Frontal cortex (tissue), 3 donors: ENCODE measurements at regions not wholly inside any gene's neighbourhood (a gene's known extent, or its start where the extent isn't known, plus 50 kb on each side); places are given as distances from the start of the nearest gene placed in this dataset.
"Not testable (repeated sequence)": the region's sequence is repeated elsewhere in the genome, so short reads cannot be mapped to it uniquely, and the experiment has no call there.

ENCODE experiments used
- DNase-seq, 2 donors: peaks; one replicate each; pipeline ENCODE4 v3.0.0; 2012; ENCODE audit warnings: low spot score in 2 of 2
- FAIRE-seq: peaks from 2 replicates; lab custom pipeline; 2012; peaks lifted over from hg19 to GRCh38; lab: Jason Lieb, UNC
- donor health status: control.
- donor health status: control.
- donor health status: control.

DNA sequence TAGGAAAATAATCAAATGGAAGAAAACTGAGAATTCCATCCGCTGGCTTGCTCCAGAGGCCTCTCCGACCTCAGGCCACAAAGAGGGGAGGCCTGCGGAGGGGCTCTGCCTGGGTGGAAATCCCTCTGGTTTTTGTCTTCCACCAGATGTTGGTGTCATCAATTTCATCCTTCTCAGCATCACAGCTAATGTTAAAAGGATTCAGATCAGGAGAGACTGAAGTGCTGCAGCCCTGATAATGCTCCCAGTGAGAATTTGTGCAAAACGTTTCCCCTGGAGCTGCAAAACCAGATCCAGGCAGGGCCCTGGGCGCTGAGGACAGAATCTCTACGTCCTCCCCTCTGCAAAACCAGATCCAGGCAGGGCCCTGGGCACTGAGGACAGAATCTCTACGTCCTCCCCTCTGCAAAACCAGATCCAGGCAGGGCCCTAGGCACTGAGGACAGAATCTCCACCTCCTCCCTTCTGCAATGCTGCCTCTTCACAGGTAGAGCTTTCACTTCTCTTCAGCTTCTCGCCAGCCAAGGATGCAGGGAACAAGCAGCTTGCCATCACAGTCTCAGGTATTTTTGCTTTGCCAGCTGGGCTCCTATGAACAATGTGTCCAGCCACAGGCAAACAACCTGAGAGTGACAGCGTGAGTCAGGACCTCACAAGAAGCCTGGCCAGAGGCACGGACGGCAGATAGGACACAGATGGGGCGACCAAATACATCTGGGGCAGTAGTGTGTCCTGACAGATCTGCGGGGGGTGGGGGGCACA, 81.2 kb downstream of the TMEM18 start:
- FAIRE-seq = no peak
- DNase-seq = no peak

DNA sequence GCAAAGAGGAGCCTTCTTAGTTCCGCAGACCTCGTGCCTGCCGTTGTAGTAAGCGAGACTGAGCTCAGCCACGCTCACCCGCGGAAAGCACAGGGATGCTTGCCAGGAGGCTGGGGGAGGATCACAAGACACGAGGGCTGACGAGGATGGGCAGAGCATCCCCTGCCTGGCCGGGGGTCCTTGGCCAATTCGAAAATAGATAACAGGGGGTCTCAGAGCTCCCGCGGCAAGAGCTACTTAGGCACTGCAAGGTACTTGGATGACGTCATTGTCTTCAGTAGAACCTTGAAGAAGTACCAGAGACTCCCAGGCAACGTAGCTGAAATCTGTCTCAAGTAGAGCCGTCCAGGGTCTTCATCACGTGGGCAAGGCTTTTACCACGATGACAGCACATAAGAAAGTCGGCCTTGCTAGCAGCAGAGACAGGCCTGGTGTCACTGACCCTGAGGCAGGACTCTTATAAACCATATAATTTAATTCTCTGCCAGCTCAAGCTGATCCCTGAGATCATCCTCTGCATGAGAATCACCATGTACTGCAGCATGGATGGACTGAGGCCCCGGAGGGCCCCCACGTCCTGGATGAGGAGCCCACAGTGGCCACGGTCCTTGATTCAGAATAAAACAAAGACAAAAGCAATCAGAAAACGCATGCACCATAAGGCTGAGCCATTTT, 81.9 kb downstream of the TMEM18 start:
- no peak for DNase-seq
- no peak for FAIRE-seq

DNA sequence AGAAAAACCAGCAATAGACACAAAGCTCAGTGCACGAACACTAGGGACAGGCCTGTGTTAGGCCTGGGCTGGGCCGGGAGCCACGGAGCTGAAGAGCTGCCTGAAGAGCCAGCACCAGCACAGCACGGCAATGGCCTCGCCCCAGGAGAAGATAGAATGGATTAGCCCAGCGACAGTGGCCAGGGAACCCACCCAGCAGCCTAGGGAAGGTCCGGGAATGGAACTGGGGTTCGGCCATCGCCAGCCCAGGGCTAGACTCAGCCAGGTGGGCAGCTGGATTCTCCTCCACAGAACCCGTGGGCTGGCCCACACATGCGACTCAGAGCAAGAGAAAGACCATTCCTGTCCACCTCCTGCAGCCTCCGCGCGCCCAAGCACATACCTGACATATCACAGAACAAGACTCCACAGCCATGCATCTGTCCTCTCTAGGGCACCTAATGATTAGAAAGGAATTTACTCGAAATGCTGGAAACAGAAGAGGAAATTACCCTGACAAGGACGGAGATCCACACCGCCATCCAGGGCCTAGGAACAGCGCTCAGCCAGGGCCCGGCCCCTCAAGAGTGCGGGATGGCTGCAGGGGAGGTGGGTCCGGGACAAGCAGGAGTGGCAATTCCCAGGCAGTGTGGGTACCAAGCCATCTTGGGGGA, 82.8 kb downstream of the TMEM18 start:
- FAIRE-seq (no peak), DNase-seq (no peak)

DNA sequence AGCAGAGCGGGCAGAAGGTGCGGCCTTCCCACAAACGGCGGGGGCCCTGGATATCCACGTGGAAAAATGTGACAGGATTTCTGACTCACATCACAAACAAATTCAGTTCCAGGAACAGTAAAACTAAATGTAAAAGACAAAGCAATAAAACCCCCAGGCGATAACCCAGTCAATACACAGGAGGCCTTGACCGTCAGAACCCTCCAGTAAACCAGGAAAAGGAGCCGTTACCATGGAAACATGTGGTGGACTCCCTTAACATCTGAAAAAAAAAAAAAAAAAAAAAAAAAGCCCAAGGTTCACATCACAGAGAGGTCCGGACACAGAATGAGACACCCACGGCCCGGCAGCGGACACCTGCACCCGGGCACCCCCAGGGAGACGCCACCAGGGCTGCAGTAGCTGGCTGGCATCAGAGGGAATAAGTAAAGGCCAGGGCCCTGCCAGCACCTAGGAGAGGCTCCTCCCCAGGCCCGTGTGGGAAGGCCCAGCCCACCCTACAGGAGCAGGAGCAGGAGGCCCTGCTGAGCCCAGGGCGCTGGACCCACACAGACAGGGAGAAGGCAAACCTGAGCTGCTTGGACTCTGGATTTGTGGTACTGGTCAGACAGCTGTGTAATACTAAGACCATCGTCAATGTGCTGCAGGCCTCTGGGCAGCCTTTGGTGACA, 83.7 kb downstream of the TMEM18 start:
- no peak for FAIRE-seq
- no peak for DNase-seq

DNA sequence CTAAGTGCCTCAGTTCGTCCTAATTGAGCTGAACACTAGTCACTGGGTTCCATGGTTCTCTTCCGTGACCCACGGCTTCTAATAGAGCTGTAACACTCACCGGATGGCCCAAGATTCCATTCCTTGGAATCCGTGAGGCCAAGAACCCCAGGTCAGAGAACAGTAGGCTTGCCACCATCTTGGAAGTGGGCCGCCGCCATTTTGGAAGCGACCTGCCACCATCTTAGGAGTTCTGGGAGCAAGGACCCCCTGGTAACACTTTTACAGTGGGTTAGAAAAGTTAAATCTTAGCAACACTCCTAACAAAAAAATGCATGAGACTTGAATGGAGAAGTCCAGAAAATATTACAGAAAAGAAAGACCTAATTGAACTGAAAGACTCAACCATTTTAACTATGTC, 84.5 kb downstream of the TMEM18 start:
- DNase-seq (no peak), FAIRE-seq (no peak)

DNA sequence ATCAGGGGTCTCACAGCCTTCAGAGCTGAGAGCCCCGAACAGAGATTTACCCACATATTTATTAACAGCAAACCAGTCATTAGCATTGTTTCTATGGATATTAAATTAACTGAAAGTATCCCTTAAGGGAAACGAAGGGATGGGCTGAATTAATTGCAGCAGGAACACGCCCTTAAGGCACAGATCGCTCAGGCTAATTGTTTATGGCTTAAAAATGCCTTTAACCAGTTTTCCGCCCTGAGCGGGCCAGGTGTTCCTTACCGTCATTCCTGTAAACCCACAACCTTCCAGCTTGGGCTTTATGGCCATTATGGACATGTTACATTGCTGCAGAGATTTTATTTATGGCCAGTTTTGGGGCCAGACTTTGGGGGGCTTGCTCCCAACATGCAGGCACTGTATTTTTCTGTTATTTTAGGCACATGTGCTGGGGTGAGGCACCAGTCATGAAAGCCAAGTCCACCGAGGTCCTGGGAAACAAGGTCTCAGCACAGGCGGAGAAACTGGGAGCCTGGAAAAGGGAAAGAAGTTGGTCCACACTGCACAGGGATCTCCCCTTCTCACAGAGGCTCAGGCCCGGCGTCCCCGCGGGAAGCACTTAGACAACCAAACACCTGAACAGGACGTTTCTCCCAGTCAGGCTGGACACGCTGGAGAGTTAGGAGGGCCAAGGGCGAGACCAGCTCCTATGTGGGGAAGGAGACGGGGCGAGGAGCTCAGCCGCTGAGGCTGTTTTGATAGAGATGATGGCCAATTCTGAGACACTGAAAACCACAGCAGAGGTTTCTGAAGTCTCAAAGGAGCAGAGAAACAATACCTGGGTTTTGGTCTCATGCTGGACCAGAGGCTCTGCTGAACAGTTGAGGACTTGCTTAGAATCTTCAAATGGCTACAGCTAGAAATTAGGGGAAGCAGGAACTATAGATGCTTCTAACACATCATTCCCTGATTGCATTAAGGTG, 86.7 kb downstream of the TMEM18 start:
- DNase-seq = no peak
- FAIRE-seq = no peak

DNA sequence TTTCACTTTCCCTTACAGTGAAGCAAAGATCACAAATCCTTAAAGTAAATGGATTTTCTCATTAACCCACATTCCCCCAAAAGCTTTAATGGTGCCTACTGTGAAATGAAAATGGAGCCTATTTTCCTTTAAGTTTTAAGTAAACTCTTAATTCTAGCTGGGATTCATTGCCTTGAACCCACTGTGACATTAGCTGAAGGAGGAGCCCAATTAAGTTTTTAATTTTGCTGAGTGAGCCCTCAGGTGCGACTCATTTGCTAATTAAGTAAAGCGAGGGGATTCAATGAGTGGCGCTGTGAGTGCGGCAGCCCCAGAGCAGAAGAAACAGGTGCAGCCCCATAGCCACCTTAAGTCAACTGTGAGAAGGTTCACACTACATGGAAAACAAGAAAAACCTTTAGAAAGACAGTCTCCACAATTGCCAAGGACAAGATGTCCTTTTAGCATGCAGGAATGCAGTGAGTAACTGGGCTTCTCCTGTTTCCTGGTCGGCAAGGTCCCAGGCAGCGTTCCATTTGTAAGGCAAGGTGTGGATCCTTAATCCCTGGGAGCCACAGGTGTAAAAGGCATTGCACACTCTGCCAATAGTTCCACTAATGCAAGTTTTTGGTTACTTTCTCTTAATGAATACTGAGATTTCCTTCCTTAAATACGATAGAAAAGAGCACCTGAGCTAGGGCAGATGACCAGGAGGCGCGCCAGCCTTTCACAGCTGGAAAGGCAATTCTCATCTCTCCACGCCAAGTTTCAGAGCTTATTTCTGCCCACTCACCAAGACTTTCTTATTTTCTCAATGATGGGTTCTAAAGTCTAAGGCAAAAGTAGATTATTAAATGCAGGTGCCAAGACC, 87.7 kb downstream of the TMEM18 start:
- no peak for DNase-seq

DNA sequence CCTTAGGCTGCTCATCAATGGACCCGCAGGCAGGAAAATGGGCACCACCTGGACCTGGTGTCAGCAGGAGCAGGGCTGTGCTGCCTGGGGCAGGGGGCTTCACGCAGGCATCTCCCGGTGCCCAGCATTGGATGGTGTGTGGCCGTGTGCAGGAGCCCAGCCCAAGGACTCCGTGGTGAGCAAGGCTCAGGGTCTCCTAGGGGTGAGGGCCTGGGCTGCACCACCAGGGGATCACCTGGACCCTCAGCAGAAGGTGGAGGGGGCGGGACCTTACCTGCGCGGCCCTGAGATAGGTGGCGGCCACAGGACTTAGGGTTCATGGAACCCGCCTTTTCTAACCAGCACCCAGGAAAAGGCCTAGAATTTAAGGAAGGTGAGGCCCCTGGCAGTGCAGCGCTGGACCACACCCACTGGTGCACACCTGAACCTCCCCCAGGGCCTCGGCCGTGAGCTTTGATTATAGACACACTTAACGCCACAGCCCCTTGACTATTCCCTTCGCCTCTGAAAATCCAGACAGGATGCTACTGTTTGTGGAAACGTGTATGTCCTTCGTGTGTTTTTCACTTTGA, 89.0 kb downstream of the TMEM18 start:
- no peak for FAIRE-seq
- DNase-seq = no peak

More for the DNA sequence above, 87.7 kb downstream of the TMEM18 start:
- no peak for FAIRE-seq

DNA sequence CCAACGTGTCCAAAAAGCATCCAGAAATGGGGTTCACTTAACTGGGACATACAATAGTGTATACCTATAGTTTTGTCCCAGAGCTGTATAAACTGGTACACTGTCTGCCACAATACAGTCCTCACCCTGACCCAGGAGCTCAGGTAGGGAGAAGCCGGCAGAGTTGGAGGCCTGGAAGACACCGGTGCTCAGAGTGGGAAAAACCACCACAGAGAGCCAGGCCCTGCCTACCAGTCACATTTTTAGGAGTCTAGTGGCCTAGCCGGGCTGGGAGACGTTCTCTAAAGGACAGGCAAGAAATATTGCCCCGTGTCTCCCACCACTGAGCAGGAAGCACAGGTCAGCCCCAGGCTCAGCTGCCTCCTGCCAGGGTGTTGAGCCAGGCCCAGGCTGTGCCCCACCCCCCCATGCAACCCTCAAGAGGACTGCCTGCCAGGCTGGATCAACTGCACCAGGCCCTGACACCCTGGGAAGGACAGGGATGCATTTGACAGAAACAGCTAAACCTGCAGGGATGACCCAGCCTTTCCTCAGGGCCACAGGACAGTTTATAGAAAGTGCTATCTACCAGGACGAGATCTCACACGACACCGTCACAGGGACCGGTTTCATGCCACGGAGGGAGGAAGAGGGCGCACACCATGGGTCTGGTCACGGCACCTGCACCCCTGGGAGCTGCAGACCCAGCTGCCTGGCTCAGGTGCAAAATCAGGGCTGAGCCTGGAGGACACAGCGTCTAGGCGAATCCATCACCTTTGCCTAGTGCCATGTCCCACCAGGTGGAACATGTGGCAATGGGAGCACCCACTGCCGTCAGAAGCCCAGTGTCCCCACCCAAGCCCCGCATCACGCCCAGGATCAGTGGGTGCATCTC, 89.9 kb downstream of the TMEM18 start:
- FAIRE-seq = no peak

DNA sequence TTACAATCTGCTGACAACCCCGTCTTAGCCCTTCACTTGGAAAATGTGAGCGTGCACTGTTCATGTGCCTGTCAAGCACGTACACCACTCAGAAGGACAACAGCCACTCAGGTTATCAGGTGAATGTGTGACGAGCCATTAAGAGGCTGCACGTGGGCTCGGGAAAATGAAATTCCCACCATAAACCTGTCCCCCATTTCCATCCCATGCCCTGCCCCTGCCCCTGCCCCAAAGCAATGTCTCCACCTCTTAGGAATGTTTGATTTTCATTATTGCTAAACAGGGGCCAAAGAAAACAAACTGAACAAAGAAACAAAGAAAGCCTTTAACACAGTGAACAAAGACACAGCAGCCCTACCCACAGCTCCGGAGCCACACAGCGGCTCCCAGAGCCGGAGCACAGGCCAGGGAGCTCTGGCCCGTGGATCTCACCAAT, 90.5 kb downstream of the TMEM18 start:
- DNase-seq = no peak
- no peak for FAIRE-seq

More for the DNA sequence above, 89.9 kb downstream of the TMEM18 start:
- DNase-seq = no peak

DNA sequence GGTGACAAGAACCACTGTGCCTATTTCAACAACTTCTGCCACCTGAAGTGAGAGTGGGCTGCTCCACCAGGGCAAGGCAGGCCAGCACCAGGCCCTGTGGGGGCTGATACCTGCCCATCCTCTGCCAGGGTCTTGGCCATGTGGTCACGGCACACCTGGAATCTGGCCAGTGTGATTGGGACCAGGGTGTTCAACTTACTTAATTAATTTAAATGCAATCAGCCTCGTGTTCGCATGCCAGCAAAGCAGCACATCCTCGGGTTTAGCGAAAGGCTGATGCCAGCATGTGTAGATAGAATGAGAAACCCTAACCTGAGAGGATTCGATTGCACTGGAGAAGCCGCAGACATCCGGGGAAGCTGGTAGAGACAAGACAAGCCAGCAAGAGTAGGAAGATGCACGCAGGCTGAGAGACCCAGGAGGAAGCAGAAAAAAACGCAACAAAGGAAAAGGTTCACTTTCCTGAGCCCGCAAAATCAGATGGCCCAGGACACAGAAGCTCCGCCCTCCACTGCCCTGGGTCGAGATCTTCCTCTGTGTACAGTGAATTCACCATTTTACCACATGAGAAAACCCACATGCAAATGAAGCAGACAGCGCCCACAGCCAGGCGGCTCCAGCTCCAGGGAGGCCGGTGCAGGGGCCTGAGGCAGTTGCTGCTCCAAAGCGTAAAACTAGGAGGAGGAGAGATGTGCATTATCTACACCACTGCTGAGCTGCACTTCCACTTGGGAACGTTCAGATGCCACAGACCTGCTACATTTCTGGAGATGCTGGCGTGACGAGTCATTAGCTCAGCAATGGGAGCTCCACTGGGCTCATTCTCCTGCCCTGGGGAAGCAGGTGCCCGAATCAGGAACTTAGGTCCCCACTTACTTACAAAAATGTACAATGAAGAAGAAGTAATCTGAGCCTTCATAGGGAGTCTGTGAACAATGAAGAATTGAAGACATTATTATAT, 92.1 kb downstream of the TMEM18 start:
- DNase-seq (no peak), FAIRE-seq (no peak)

DNA sequence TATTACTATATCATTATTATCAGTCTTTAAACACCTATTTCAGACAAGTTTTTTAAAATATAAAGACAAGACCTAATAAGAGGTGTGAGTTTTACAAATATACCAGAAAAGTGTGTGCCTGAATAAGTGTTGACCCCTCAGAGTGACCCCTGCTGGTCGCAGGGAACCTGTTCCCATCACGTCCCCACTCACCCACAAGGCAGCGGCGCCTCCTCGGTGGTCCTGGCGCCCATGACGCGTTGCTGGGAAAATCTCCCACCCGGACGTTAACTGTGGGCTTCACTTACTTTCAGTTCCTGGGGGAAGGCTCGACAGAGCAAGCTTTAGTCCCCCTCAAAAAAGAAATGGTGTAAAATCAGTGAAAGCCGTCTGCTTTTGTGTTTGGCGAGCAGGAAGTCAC, 93.5 kb downstream of the TMEM18 start:
- DNase-seq (no peak), FAIRE-seq (no peak)

DNA sequence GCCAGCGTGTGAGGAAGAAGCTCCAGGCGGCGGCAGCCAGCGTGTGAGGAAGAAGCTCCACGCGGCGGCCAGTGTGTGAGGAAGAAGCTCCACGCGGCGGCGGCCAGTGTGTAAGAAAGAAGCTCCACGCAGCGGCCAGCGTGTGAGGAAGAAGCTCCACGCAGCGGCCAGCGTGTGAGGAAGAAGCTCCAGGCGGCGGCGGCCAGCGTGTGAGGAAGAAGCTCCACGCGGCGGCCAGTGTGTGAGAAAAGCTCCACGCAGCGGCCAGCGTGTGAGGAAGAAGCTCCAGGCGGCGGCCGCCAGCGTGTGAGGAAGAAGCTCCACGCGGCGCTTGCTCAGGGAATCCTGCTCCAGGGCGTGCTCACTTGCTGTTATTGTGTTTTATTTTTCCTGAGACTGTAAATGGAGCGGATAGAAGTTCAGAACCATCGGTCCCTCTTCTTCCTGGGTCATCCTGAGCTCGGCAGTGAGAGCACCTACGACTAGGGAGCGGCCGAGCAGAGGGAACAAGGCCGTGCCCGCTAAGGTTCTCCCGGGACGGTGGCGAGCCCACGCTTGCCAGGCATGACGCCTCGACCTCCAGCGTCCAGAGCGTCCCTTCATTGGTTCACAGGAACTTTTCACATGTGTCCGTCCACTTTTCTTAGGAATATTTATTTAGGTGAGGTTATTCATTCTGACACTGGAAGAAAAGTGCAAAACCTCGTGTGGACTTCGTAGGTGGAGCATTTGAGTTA, 94.2 kb downstream of the TMEM18 start:
- DNase-seq = no peak
- no peak for FAIRE-seq

DNA sequence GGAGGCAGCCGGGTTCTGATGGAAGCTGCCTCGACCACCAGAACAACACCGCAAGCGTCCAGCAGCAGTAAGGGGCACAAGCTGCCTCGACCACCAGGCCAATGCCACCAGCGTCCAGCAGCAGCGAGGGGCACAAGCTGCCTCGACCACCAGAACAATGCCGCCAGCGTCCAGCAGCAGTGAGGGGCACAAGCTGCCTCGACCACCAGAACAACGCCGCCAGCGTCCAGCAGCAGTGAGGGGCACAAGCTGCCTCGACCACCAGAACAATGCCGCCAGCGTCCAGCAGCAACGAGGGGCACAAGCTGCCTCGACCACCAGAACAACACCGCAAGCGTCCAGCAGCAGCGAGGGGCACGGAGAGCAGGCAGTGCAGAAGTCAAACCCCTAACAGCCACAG, 94.9 kb downstream of the TMEM18 start:
- DNase-seq, FAIRE-seq: not testable (repeated sequence)

DNA sequence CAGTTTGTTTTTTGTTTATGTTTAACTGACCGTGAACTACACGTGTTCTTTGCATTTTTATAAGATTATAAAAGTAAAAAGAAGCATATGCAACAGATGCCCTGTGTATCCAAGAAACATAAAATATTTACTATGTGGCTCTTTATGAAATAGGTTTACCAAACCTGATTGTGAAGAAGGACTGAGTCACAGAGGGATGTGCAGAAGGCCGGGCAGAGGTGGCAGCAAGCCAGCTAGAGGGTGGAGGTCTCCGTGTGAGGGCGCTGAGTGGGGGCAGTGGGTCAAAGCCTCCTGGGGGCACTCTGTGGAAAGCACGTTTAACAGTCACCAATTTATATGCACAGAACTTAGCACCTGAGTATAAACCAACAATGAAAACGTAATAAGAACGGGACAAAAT, 97.2 kb downstream of the TMEM18 start:
- DNase-seq (no peak), FAIRE-seq (no peak)
